ENCODE measurements at regions not wholly inside any gene's neighbourhood (a gene's known extent, or its start where the extent isn't known, plus 50 kb on each side); places are given as distances from the start of the nearest gene placed in this dataset.

GRCh38 chr1:227396539-227397353, 78.5 kb upstream of the CDC42BPA start:
- Mint-ChIP-seq H3K4me1 (ENCODE audit: low read depth) (no peaks in the 10 kb centered on the region), H3K36me3 (ENCODE audit: low read depth) (no peaks in the 10 kb centered on the region), H3K27ac (no peak overlapping the region), H3K27me3 (ENCODE audit: insufficient read depth) (peaks cover 4% of the 10 kb centered on the region), H3K9me3 (no peaks in the 10 kb centered on the region), H3K4me3 (no peak overlapping the region)
- intact Hi-C loops (cut with micrococcal nuclease) = no loop called here
- DNase-seq (ENCODE audit: low spot score) = no peak

GRCh38 chr1:227395426-227396028, 77.2 kb upstream of the CDC42BPA start:
- intact Hi-C loops (cut with micrococcal nuclease) = no loop called here
- Mint-ChIP-seq H3K27me3 (ENCODE audit: insufficient read depth) (peaks cover 4% of the 10 kb centered on the region), H3K27ac (no peak overlapping the region), H3K4me1 (ENCODE audit: low read depth) (no peaks in the 10 kb centered on the region), H3K9me3 (no peaks in the 10 kb centered on the region), H3K36me3 (ENCODE audit: low read depth) (no peaks in the 10 kb centered on the region), H3K4me3 (no peak overlapping the region)
- DNase-seq (ENCODE audit: low spot score) = no peak

GRCh38 chr1:227392984-227393764, 74.9 kb upstream of the CDC42BPA start:
- DNase-seq (ENCODE audit: low spot score) = no peak
- Mint-ChIP-seq H3K27ac (no peak overlapping the region), H3K4me3 (no peak overlapping the region), H3K36me3 (ENCODE audit: low read depth) (no peaks in the 10 kb centered on the region), H3K9me3 (no peaks in the 10 kb centered on the region), H3K27me3 (ENCODE audit: insufficient read depth) (peaks cover 4% of the 10 kb centered on the region), H3K4me1 (ENCODE audit: low read depth) (no peaks in the 10 kb centered on the region)
- intact Hi-C loops (cut with micrococcal nuclease) = no loop called here

- intact Hi-C loops (cut with micrococcal nuclease) = no loop called here
- Mint-ChIP-seq H3K27ac (no peak overlapping the region), H3K4me1 (ENCODE audit: low read depth) (no peaks in the 10 kb centered on the region), H3K4me3 (no peak overlapping the region), H3K9me3 (no peaks in the 10 kb centered on the region), H3K27me3 (ENCODE audit: insufficient read depth) (peaks cover 4% of the 10 kb centered on the region), H3K36me3 (ENCODE audit: low read depth) (no peaks in the 10 kb centered on the region)
- no peak for DNase-seq (ENCODE audit: low spot score)
Measured at GRCh38 chr1:227391879-227392278, 73.6 kb upstream of the CDC42BPA start.

GRCh38 chr1:227391211-227391610, 72.9 kb upstream of the CDC42BPA start:
- intact Hi-C loops (cut with micrococcal nuclease) = no loop called here
- H3K4me3 Mint-ChIP-seq = no peak overlapping the region
- peaks cover 2% of the 10 kb centered on the region for H3K27me3 Mint-ChIP-seq (ENCODE audit: insufficient read depth)
- H3K4me1 Mint-ChIP-seq (ENCODE audit: low read depth) = no peaks in the 10 kb centered on the region
- no peaks in the 10 kb centered on the region for H3K36me3 Mint-ChIP-seq (ENCODE audit: low read depth)
- H3K27ac Mint-ChIP-seq = no peak overlapping the region
- H3K9me3 Mint-ChIP-seq = no peaks in the 10 kb centered on the region
- no peak for DNase-seq (ENCODE audit: low spot score)

GRCh38 chr1:227390525-227390924, 72.2 kb upstream of the CDC42BPA start:
- intact Hi-C loops (cut with micrococcal nuclease) = no loop called here
- Mint-ChIP-seq H3K4me1 (ENCODE audit: low read depth) (no peaks in the 10 kb centered on the region), H3K27ac (no peak overlapping the region), H3K36me3 (ENCODE audit: low read depth) (no peaks in the 10 kb centered on the region), H3K9me3 (no peaks in the 10 kb centered on the region), H3K4me3 (no peak overlapping the region), H3K27me3 (ENCODE audit: insufficient read depth) (peaks cover 2% of the 10 kb centered on the region)
- no peak for DNase-seq (ENCODE audit: low spot score)

- intact Hi-C loops (cut with micrococcal nuclease) = no loop called here
- Mint-ChIP-seq H3K4me1 (ENCODE audit: low read depth) (no peaks in the 10 kb centered on the region), H3K27ac (no peak overlapping the region), H3K9me3 (no peaks in the 10 kb centered on the region), H3K27me3 (ENCODE audit: insufficient read depth) (no peaks in the 10 kb centered on the region), H3K36me3 (ENCODE audit: low read depth) (no peaks in the 10 kb centered on the region), H3K4me3 (no peak overlapping the region)
- no peak for DNase-seq (ENCODE audit: low spot score)
Measured at GRCh38 chr1:227388214-227389168, 70.2 kb upstream of the CDC42BPA start.

- no peak for DNase-seq (ENCODE audit: low spot score)
- H3K27ac Mint-ChIP-seq = no peak overlapping the region
- intact Hi-C loops (cut with micrococcal nuclease) = no loop called here
- H3K4me3 Mint-ChIP-seq = no peak overlapping the region
- H3K9me3 Mint-ChIP-seq = no peaks in the 10 kb centered on the region
- H3K36me3 Mint-ChIP-seq (ENCODE audit: low read depth) = no peaks in the 10 kb centered on the region
- peaks cover 6% of the 10 kb centered on the region for H3K27me3 Mint-ChIP-seq (ENCODE audit: insufficient read depth)
- no peaks in the 10 kb centered on the region for H3K4me1 Mint-ChIP-seq (ENCODE audit: low read depth)
Measured at GRCh38 chr1:227379555-227379892, 61.2 kb upstream of the CDC42BPA start.

- intact Hi-C loops (cut with micrococcal nuclease) = no loop called here
- Mint-ChIP-seq H3K27me3 (ENCODE audit: insufficient read depth) (peaks cover 6% of the 10 kb centered on the region), H3K4me1 (ENCODE audit: low read depth) (no peaks in the 10 kb centered on the region), H3K36me3 (ENCODE audit: low read depth) (no peaks in the 10 kb centered on the region), H3K4me3 (no peak overlapping the region), H3K27ac (no peak overlapping the region), H3K9me3 (no peaks in the 10 kb centered on the region)
- no peak for DNase-seq (ENCODE audit: low spot score)
Measured at GRCh38 chr1:227378871-227379554, 60.7 kb upstream of the CDC42BPA start.

GRCh38 chr1:227378181-227378580, 59.9 kb upstream of the CDC42BPA start:
- no peak overlapping the region for H3K27ac Mint-ChIP-seq
- no peaks in the 10 kb centered on the region for H3K9me3 Mint-ChIP-seq
- intact Hi-C loops (cut with micrococcal nuclease) = no loop called here
- no peaks in the 10 kb centered on the region for H3K4me1 Mint-ChIP-seq (ENCODE audit: low read depth)
- H3K4me3 Mint-ChIP-seq = no peak overlapping the region
- DNase-seq (ENCODE audit: low spot score) = no peak
- peaks cover 6% of the 10 kb centered on the region for H3K27me3 Mint-ChIP-seq (ENCODE audit: insufficient read depth)
- H3K36me3 Mint-ChIP-seq (ENCODE audit: low read depth) = no peaks in the 10 kb centered on the region

- H3K4me1 Mint-ChIP-seq (ENCODE audit: low read depth) = no peaks in the 10 kb centered on the region
- DNase-seq (ENCODE audit: low spot score) = no peak
Measured at GRCh38 chr1:227374846-227375245, 56.6 kb upstream of the CDC42BPA start.

GRCh38 chr1:227372726-227373130, 54.4 kb upstream of the CDC42BPA start:
- Mint-ChIP-seq H3K9me3 (no peaks in the 10 kb centered on the region), H3K27me3 (ENCODE audit: insufficient read depth) (no peaks in the 10 kb centered on the region)
- intact Hi-C loops (cut with micrococcal nuclease) = no loop called here

More at GRCh38 chr1:227374846-227375245, 56.6 kb upstream of the CDC42BPA start:
- intact Hi-C loops (cut with micrococcal nuclease) = no loop called here
- peaks cover 2% of the 10 kb centered on the region for H3K27me3 Mint-ChIP-seq (ENCODE audit: insufficient read depth)
- H3K27ac Mint-ChIP-seq = no peak overlapping the region
- no peaks in the 10 kb centered on the region for H3K9me3 Mint-ChIP-seq
- H3K4me3 Mint-ChIP-seq = no peak overlapping the region
- H3K36me3 Mint-ChIP-seq (ENCODE audit: low read depth) = no peaks in the 10 kb centered on the region

More at GRCh38 chr1:227372726-227373130, 54.4 kb upstream of the CDC42BPA start:
- H3K4me1 Mint-ChIP-seq (ENCODE audit: low read depth) = no peaks in the 10 kb centered on the region
- DNase-seq (ENCODE audit: low spot score) = no peak
- no peak overlapping the region for H3K27ac Mint-ChIP-seq
- no peaks in the 10 kb centered on the region for H3K36me3 Mint-ChIP-seq (ENCODE audit: low read depth)
- no peak overlapping the region for H3K4me3 Mint-ChIP-seq
